Caki2 (cell line): ENCODE measurements at regions not wholly inside any gene's neighbourhood (a gene's known extent, or its start where the extent isn't known, plus 50 kb on each side); places are given as distances from the start of the nearest gene placed in this dataset.

Experiments used
- DNase-seq: peaks from one replicate; pipeline ENCODE4 v3.0.0-alpha.2; 2015; ENCODE audit warnings: low read depth
- in situ Hi-C: cut with HindIII; loops from 2 replicates; pipeline ENCODE4 v1.10.0; 2016; ENCODE audit warnings: low sequenced_read_pairs, low pct_unique_long_range_greater_than_20kb, mixed read lengths

- no peak for DNase-seq
- in situ Hi-C loops, result no loop called here
Measured at GRCh38 chr3:127467391-127467790, 123.1 kb downstream of the TPRA1 start.

GRCh38 chr3:127464642-127465041 lies 125.9 kb downstream of the TPRA1 start:
- no peak for DNase-seq
- in situ Hi-C loops, result no loop called here

GRCh38 chr3:127462111-127462655 lies 128.3 kb downstream of the TPRA1 start:
- no peak for DNase-seq
- in situ Hi-C loops, result no loop called here

- in situ Hi-C loops, result no loop called here
- no peak for DNase-seq
Measured at GRCh38 chr3:127461286-127461910, 129.1 kb downstream of the TPRA1 start.

GRCh38 chr3:127459891-127460290 lies 130.6 kb downstream of the TPRA1 start:
- in situ Hi-C loops, result no loop called here
- DNase-seq, result no peak

- in situ Hi-C loops, result no loop called here
- peak; percentile 15 for DNase-seq
Measured at GRCh38 chr3:127458696-127459604, 131.6 kb downstream of the TPRA1 start.

- no peak for DNase-seq
- in situ Hi-C loops, result no loop called here
Measured at GRCh38 chr3:127457546-127458145, 132.9 kb downstream of the TPRA1 start.

- in situ Hi-C loops, result no loop called here
- no peak for DNase-seq
Measured at GRCh38 chr3:127457094-127457475, 133.4 kb downstream of the TPRA1 start.

- DNase-seq, result no peak
- in situ Hi-C loops, result no loop called here
Measured at GRCh38 chr3:127456471-127457093, 134.0 kb downstream of the TPRA1 start.

GRCh38 chr3:127455541-127456450 lies 134.7 kb downstream of the TPRA1 start:
- DNase-seq, result peak; percentile 55

GRCh38 chr3:127454968-127455367 lies 135.6 kb downstream of the TPRA1 start:
- in situ Hi-C loops, result no loop called here

More at GRCh38 chr3:127455541-127456450, 134.7 kb downstream of the TPRA1 start:
- in situ Hi-C loops, result no loop called here

GRCh38 chr3:127454051-127454450 lies 136.5 kb downstream of the TPRA1 start:
- no peak for DNase-seq
- in situ Hi-C loops, result no loop called here

More at GRCh38 chr3:127454968-127455367, 135.6 kb downstream of the TPRA1 start:
- no peak for DNase-seq

GRCh38 chr3:127452321-127452821 lies 138.2 kb downstream of the TPRA1 start:
- DNase-seq, result no peak
- in situ Hi-C loops, result no loop called here

GRCh38 chr3:127451321-127451720 lies 139.2 kb downstream of the TPRA1 start:
- in situ Hi-C loops, result no loop called here
- DNase-seq, result no peak

GRCh38 chr3:127450331-127450730 lies 140.2 kb downstream of the TPRA1 start:
- DNase-seq, result no peak
- in situ Hi-C loops, result no loop called here

- in situ Hi-C loops, result no loop called here
- no peak for DNase-seq
Measured at GRCh38 chr3:127449486-127450212, 140.9 kb downstream of the TPRA1 start.

GRCh38 chr3:127448671-127449070 lies 141.9 kb downstream of the TPRA1 start:
- DNase-seq, result no peak
- in situ Hi-C loops, result no loop called here
